ENCODE measurements at regions not wholly inside any gene's neighbourhood (a gene's known extent, or its start where the extent isn't known, plus 50 kb on each side); places are given as distances from the start of the nearest gene placed in this dataset.

GRCh38 chr16:86060381-86061317, 161.7 kb downstream of the IRF8 start:
- TF ChIP-seq CTCF (IDR thresholded peaks at IDR 0.05; ENCODE audit: control insufficient read depth, extremely low read depth, insufficient read depth) = no peak
- H3K4me3 ChIP-seq (ENCODE audit: low read depth, low read length) = no peak overlapping the region
- no peak for DNase-seq (ENCODE audit: low read depth)

GRCh38 chr16:86061318-86061695, 162.3 kb downstream of the IRF8 start:
- H3K4me3 ChIP-seq (ENCODE audit: low read depth, low read length) = no peak overlapping the region
- TF ChIP-seq CTCF (IDR thresholded peaks at IDR 0.05; ENCODE audit: control insufficient read depth, extremely low read depth, insufficient read depth) = no peak
- DNase-seq (ENCODE audit: low read depth) = no peak

GRCh38 chr16:86061721-86062120, 162.8 kb downstream of the IRF8 start:
- DNase-seq (ENCODE audit: low read depth) = no peak
- no peak for TF ChIP-seq CTCF (IDR thresholded peaks at IDR 0.05; ENCODE audit: control insufficient read depth, extremely low read depth, insufficient read depth)
- no peak overlapping the region for H3K4me3 ChIP-seq (ENCODE audit: low read depth, low read length)

- no peak for DNase-seq (ENCODE audit: low read depth)
Measured at GRCh38 chr16:86062271-86062965, 163.5 kb downstream of the IRF8 start.

GRCh38 chr16:86063760-86064405, 164.9 kb downstream of the IRF8 start:
- no peak overlapping the region for H3K4me3 ChIP-seq (ENCODE audit: low read depth, low read length)
- TF ChIP-seq CTCF (IDR thresholded peaks at IDR 0.05; ENCODE audit: control insufficient read depth, extremely low read depth, insufficient read depth) = no peak
- no peak for DNase-seq (ENCODE audit: low read depth)

More at GRCh38 chr16:86062271-86062965, 163.5 kb downstream of the IRF8 start:
- no peak for TF ChIP-seq CTCF (IDR thresholded peaks at IDR 0.05; ENCODE audit: control insufficient read depth, extremely low read depth, insufficient read depth)
- H3K4me3 ChIP-seq (ENCODE audit: low read depth, low read length) = no peak overlapping the region

- H3K4me3 ChIP-seq (ENCODE audit: low read depth, low read length) = no peak overlapping the region
- DNase-seq (ENCODE audit: low read depth) = no peak
- no peak for TF ChIP-seq CTCF (IDR thresholded peaks at IDR 0.05; ENCODE audit: control insufficient read depth, extremely low read depth, insufficient read depth)
Measured at GRCh38 chr16:86064431-86065250, 165.7 kb downstream of the IRF8 start.
